ENCODE measurements at regions not wholly inside any gene's neighbourhood (a gene's known extent, or its start where the extent isn't known, plus 50 kb on each side); places are given as distances from the start of the nearest gene placed in this dataset.

- Mint-ChIP-seq H3K4me3 (no peak overlapping the region), H3K9me3 (peaks cover 0 to under 1% (median 0%) of the 10 kb centered on the region in 3 donors), H3K27ac (no peak overlapping the region), H3K4me1 (no peaks in the 10 kb centered on the region), H3K27me3 (peaks cover 13 to 22% of the 10 kb centered on the region in 2 donors), H3K36me3 (no peaks in the 10 kb centered on the region)
- Histone ChIP-seq H3K9me3 (no peaks in the 10 kb centered on the region), H3K27me3 (replicated peaks in 1 of 2; ENCODE audit: control insufficient read depth in 2 of 2, extremely low read depth in 1 of 2, insufficient read depth in 2 of 2, low read length in 1 of 2) (no peaks in the 10 kb centered on the region), H3K4me1 (ENCODE audit: control insufficient read depth in 1 of 2, extremely low read depth in 1 of 2, insufficient read depth in 2 of 2, low read length in 2 of 2) (no peaks in the 10 kb centered on the region), H3K4me3 (ENCODE audit: control insufficient read depth in 1 of 2, extremely low read depth in 1 of 2, low read length in 1 of 2) (no peak overlapping the region), H3K27ac (ENCODE audit: low read length) (no peak overlapping the region), H3K36me3 (ENCODE audit: control insufficient read depth in 2 of 2, extremely low read depth in 1 of 2, insufficient read depth in 1 of 2, low read length in 1 of 2) (no peaks in the 10 kb centered on the region)
- WGBS (ENCODE audit: insufficient coverage): no CpG with 5 or more reads among the region's 5 CpGs
- no peak for ATAC-seq (replicated peaks in 1 of 4)
- ChIA-PET POLR2A (no interaction called here), CTCF (no interaction called here)
- no peak for DNase-seq
Measured at GRCh38 chr18:54433368-54433767, 75.7 kb downstream of the C18orf54 start.

GRCh38 chr18:54433857-54434256, 76.2 kb downstream of the C18orf54 start:
- Mint-ChIP-seq H3K4me3 (no peak overlapping the region), H3K9me3 (peaks cover 0 to 6% (median 0%) of the 10 kb centered on the region in 3 donors), H3K27me3 (peaks cover 18 to 27% of the 10 kb centered on the region in 2 donors), H3K36me3 (no peaks in the 10 kb centered on the region), H3K27ac (no peak overlapping the region), H3K4me1 (no peaks in the 10 kb centered on the region)
- whole genome bisulfite sequencing (ENCODE audit: insufficient coverage): 80% methylated on average over 1 of the region's 1 CpG
- Histone ChIP-seq H3K4me1 (ENCODE audit: control insufficient read depth in 1 of 2, extremely low read depth in 1 of 2, insufficient read depth in 2 of 2, low read length in 2 of 2) (no peaks in the 10 kb centered on the region), H3K36me3 (ENCODE audit: control insufficient read depth in 2 of 2, extremely low read depth in 1 of 2, insufficient read depth in 1 of 2, low read length in 1 of 2) (no peaks in the 10 kb centered on the region), H3K27ac (ENCODE audit: low read length) (no peak overlapping the region), H3K4me3 (ENCODE audit: control insufficient read depth in 1 of 2, extremely low read depth in 1 of 2, low read length in 1 of 2) (no peak overlapping the region), H3K27me3 (replicated peaks in 1 of 2; ENCODE audit: control insufficient read depth in 2 of 2, extremely low read depth in 1 of 2, insufficient read depth in 2 of 2, low read length in 1 of 2) (no peaks in the 10 kb centered on the region), H3K9me3 (no peaks in the 10 kb centered on the region)
- ATAC-seq (replicated peaks in 1 of 4): no peak
- CTCF ChIA-PET: no interaction called here
- POLR2A ChIA-PET: interaction anchor here in 1 of 2 donors (0.7 kb wide), 1 partner anchor 43 kb away, joined by 6 read pairs; no protein-coding TSS in a partner anchor
- no peak for DNase-seq

GRCh38 chr18:54434453-54434852, 76.7 kb downstream of the C18orf54 start:
- Histone ChIP-seq H3K27me3 (replicated peaks in 1 of 2; ENCODE audit: control insufficient read depth in 2 of 2, extremely low read depth in 1 of 2, insufficient read depth in 2 of 2, low read length in 1 of 2) (no peaks in the 10 kb centered on the region), H3K27ac (ENCODE audit: low read length) (no peak overlapping the region), H3K4me1 (ENCODE audit: control insufficient read depth in 1 of 2, extremely low read depth in 1 of 2, insufficient read depth in 2 of 2, low read length in 2 of 2) (no peaks in the 10 kb centered on the region), H3K4me3 (ENCODE audit: control insufficient read depth in 1 of 2, extremely low read depth in 1 of 2, low read length in 1 of 2) (no peak overlapping the region), H3K36me3 (ENCODE audit: control insufficient read depth in 2 of 2, extremely low read depth in 1 of 2, insufficient read depth in 1 of 2, low read length in 1 of 2) (no peaks in the 10 kb centered on the region), H3K9me3 (no peaks in the 10 kb centered on the region)
- DNase-seq: no peak
- Mint-ChIP-seq H3K9me3 (peaks cover 0 to 9% (median 0%) of the 10 kb centered on the region in 3 donors), H3K27me3 (peaks cover 21 to 30% of the 10 kb centered on the region in 2 donors), H3K4me3 (no peak overlapping the region), H3K36me3 (no peaks in the 10 kb centered on the region), H3K4me1 (no peaks in the 10 kb centered on the region), H3K27ac (no peak overlapping the region)
- ATAC-seq (replicated peaks in 1 of 4): no peak
- ChIA-PET POLR2A (interaction anchor here in 1 of 2 donors (0.7 kb wide), 1 partner anchor 43 kb away, joined by 6 read pairs; no protein-coding TSS in a partner anchor), CTCF (no interaction called here)
- no CpG with 5 or more reads among the region's 1 CpG for WGBS (ENCODE audit: insufficient coverage)

GRCh38 chr18:54436501-54436900, 78.8 kb downstream of the C18orf54 start:
- H3K27ac Mint-ChIP-seq: no peak overlapping the region
- peaks cover 0 to 9% (median 0%) of the 10 kb centered on the region in 3 donors for H3K9me3 Mint-ChIP-seq
- no peaks in the 10 kb centered on the region for H3K4me1 Mint-ChIP-seq
- DNase-seq: no peak
- H3K27me3 Mint-ChIP-seq: peaks cover 29 to 42% of the 10 kb centered on the region in 2 donors
- H3K4me3 Mint-ChIP-seq: no peak overlapping the region
- no peak overlapping the region for H3K27ac ChIP-seq (ENCODE audit: low read length)
- H3K36me3 ChIP-seq (ENCODE audit: control insufficient read depth in 2 of 2, extremely low read depth in 1 of 2, insufficient read depth in 1 of 2, low read length in 1 of 2): no peaks in the 10 kb centered on the region
- H3K9me3 ChIP-seq: no peaks in the 10 kb centered on the region
- H3K4me3 ChIP-seq (ENCODE audit: control insufficient read depth in 1 of 2, extremely low read depth in 1 of 2, low read length in 1 of 2): no peak overlapping the region
- H3K36me3 Mint-ChIP-seq: no peaks in the 10 kb centered on the region
- peaks cover 0 to 4% of the 10 kb centered on the region in 2 experiments for H3K27me3 ChIP-seq (replicated peaks in 1 of 2; ENCODE audit: control insufficient read depth in 2 of 2, extremely low read depth in 1 of 2, insufficient read depth in 2 of 2, low read length in 1 of 2)
- POLR2A ChIA-PET: no interaction called here
- 75% methylated on average over 1 of the region's 5 CpGs for whole genome bisulfite sequencing (ENCODE audit: insufficient coverage)
- H3K4me1 ChIP-seq (ENCODE audit: control insufficient read depth in 1 of 2, extremely low read depth in 1 of 2, insufficient read depth in 2 of 2, low read length in 2 of 2): no peaks in the 10 kb centered on the region
- CTCF ChIA-PET: no interaction called here
- ATAC-seq (replicated peaks in 1 of 4): no peak

- Histone ChIP-seq H3K4me3 (ENCODE audit: control insufficient read depth in 1 of 2, extremely low read depth in 1 of 2, low read length in 1 of 2) (no peak overlapping the region), H3K4me1 (ENCODE audit: control insufficient read depth in 1 of 2, extremely low read depth in 1 of 2, insufficient read depth in 2 of 2, low read length in 2 of 2) (no peaks in the 10 kb centered on the region), H3K9me3 (no peaks in the 10 kb centered on the region), H3K27me3 (replicated peaks in 1 of 2; ENCODE audit: control insufficient read depth in 2 of 2, extremely low read depth in 1 of 2, insufficient read depth in 2 of 2, low read length in 1 of 2) (peaks cover 0 to 8% of the 10 kb centered on the region in 2 experiments), H3K36me3 (ENCODE audit: control insufficient read depth in 2 of 2, extremely low read depth in 1 of 2, insufficient read depth in 1 of 2, low read length in 1 of 2) (no peaks in the 10 kb centered on the region), H3K27ac (ENCODE audit: low read length) (no peak overlapping the region)
- ATAC-seq (replicated peaks in 1 of 4) (no peak), DNase-seq (no peak)
- Mint-ChIP-seq H3K9me3 (peaks cover 0 to 9% (median 0%) of the 10 kb centered on the region in 3 donors), H3K4me1 (no peaks in the 10 kb centered on the region), H3K27me3 (peaks cover 35 to 46% of the 10 kb centered on the region in 2 donors), H3K4me3 (no peak overlapping the region), H3K27ac (no peak overlapping the region), H3K36me3 (no peaks in the 10 kb centered on the region)
- WGBS (ENCODE audit: insufficient coverage): 33% methylated on average over 1 of the region's 1 CpG
- CTCF ChIA-PET: no interaction called here
- POLR2A ChIA-PET: no interaction called here
Measured at GRCh38 chr18:54440292-54440691, 82.6 kb downstream of the C18orf54 start.

- H3K4me3 ChIP-seq (ENCODE audit: control insufficient read depth in 1 of 2, extremely low read depth in 1 of 2, low read length in 1 of 2): no peak overlapping the region
- no peak overlapping the region for H3K27ac ChIP-seq (ENCODE audit: low read length)
- H3K27me3 ChIP-seq (replicated peaks in 1 of 2; ENCODE audit: control insufficient read depth in 2 of 2, extremely low read depth in 1 of 2, insufficient read depth in 2 of 2, low read length in 1 of 2): peaks cover 0 to 8% of the 10 kb centered on the region in 2 experiments
- DNase-seq: peak in 8 of 35 experiments; percentile 1 to 29 (median 2)
- no peaks in the 10 kb centered on the region for H3K9me3 ChIP-seq
- H3K27me3 Mint-ChIP-seq: peaks cover 26 to 40% of the 10 kb centered on the region in 2 donors
- ChIA-PET CTCF (interaction anchor here in 1 of 2 donors (1.1 kb wide), 1 partner anchor 9 kb away, joined by 3 read pairs; no protein-coding TSS in a partner anchor), POLR2A (interaction anchor here in 1 of 2 donors (0.6 kb wide), 1 partner anchor 500 kb away, joined by 3 read pairs; no protein-coding TSS in a partner anchor)
- H3K4me1 Mint-ChIP-seq: no peaks in the 10 kb centered on the region
- H3K36me3 Mint-ChIP-seq: no peaks in the 10 kb centered on the region
- H3K4me3 Mint-ChIP-seq: no peak overlapping the region
- no peak overlapping the region for H3K27ac Mint-ChIP-seq
- no peaks in the 10 kb centered on the region for H3K9me3 Mint-ChIP-seq
- 16% methylated on average over 5 of the region's 7 CpGs for WGBS (ENCODE audit: insufficient coverage)
- no peaks in the 10 kb centered on the region for H3K4me1 ChIP-seq (ENCODE audit: control insufficient read depth in 1 of 2, extremely low read depth in 1 of 2, insufficient read depth in 2 of 2, low read length in 2 of 2)
- ATAC-seq (replicated peaks in 1 of 4): no peak
- H3K36me3 ChIP-seq (ENCODE audit: control insufficient read depth in 2 of 2, extremely low read depth in 1 of 2, insufficient read depth in 1 of 2, low read length in 1 of 2): no peaks in the 10 kb centered on the region
Measured at GRCh38 chr18:54444319-54444914, 86.7 kb downstream of the C18orf54 start.
